ENCODE measurements at regions not wholly inside any gene's neighbourhood (a gene's known extent, or its start where the extent isn't known, plus 50 kb on each side); places are given as distances from the start of the nearest gene placed in this dataset.
A peak's percentile ranks its signal among the peaks of the same experiment; 100 is the strongest.

DNA sequence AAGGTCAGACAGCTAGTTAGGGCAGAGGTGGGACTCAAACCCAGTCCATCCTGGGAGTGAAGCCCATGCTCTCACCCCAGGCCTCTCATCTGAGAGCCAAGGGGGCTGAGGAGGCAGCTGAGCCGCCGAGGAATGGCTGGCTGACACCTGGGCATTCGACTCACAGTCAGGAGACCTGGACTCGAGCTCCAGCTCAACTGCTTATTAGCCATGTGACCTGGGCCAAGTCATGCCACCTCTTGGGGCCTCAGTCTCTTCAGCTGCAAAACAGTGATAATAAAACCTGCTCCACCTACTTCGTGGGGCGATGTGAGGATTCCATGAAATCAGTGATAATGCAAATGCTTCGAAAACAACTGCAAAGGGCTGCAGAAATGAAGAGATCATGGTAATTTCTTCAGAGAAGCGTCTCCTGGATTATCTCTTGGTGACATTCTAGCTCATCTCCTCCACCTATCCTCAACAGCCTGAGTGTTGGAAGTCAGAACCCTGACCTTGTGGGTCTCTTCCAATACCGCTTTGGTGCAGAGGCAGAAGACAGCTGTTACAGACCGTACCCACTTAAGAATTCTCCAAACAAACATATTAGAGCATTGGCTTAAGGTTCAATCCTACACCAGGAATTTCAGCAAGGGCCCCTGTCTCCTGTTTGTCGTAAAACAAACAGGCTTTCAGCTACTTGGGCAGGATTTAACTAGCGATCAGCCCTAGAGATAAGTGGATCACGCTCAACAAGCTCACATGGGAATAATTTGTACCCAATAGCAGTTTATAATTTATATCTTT, 60.0 kb upstream of the PIM1 start:
- H3K9me3 Mint-ChIP-seq, result no peaks in the 10 kb centered on the region
- no peak for DNase-seq
- ATAC-seq, result no peak
- no peaks in the 10 kb centered on the region for H3K27me3 Mint-ChIP-seq
- peaks cover 0 to 6% (median 2%) of the 10 kb centered on the region in 4 donors for H3K4me1 Mint-ChIP-seq
- H3K4me3 Mint-ChIP-seq, result no peak overlapping the region
- no peaks in the 10 kb centered on the region for H3K36me3 Mint-ChIP-seq
- H3K27ac Mint-ChIP-seq, result no peak overlapping the region
- POLR2A ChIA-PET, result no interaction called here

DNA sequence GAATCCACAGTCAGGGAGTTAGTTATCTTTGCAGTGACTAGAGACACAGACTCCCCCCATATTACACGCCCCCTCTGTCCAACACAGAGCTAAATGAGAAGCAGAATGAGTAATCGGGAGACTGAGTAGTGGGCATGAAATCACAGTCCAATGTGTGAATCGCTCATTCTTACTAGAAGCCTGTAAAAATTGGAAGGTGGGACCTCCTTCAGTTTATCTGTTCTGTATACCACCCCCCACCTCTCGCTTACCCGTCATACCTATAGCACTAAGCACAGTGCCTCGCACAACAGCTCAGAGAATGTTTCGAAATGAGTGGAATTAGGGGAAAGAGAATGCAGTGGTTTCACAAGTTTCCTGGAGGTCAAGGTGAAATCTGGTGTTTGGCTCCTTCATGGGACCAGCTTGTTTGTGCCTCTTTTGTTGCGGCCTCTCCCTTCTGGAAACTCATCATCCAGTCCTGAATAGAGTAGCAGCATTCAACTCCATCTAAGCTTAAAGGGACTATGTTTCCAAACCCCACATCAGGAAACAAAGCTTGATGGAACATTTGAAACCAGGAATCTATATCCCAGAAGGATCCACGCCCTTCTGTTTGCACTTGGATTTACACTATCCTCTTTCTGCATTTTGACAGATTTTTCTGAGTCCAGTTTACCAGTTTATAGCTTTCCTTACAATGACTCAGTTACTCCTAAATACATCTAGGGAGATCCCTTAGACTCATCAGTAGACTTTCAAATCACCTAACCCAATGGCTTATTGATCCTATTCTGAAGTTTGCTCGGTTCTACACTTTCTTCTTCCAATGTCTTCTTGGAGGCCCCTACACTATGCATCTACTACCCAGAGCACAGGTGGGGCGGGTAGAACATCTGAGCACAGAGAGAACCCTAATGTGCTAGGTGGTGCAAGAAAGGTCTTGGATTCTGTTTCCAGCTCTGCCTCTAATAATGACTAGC, 59.2 kb upstream of the PIM1 start:
- POLR2A ChIA-PET, result no interaction called here
- no peak overlapping the region for H3K4me3 Mint-ChIP-seq
- no peak overlapping the region for H3K27ac Mint-ChIP-seq
- no peaks in the 10 kb centered on the region for H3K36me3 Mint-ChIP-seq
- no peaks in the 10 kb centered on the region for H3K27me3 Mint-ChIP-seq
- DNase-seq (no peak), ATAC-seq (no peak)
- H3K9me3 Mint-ChIP-seq, result no peaks in the 10 kb centered on the region
- H3K4me1 Mint-ChIP-seq, result peaks cover 0 to 5% (median 0%) of the 10 kb centered on the region in 4 donors

DNA sequence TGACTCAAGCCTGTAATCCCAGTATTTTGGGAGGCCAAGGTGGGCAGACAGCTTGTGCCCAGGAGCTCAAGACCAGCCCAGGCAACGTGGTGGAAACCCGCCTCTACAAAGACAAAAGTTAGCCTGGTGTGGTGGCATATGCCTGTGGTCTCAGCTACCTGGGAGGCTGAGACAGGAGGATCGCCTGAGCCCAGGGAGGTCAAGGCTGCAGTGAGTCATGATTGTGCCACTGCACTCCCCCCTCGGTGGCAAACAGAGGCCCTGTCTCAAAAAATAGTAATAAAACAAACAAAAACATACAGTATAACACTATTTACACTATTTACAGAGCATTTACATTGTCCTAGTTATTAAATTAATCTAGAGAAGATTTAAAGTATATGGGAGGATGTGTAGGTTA, 56.0 kb upstream of the PIM1 start:
- POLR2A ChIA-PET, result no interaction called here
- no peaks in the 10 kb centered on the region for H3K9me3 Mint-ChIP-seq
- ATAC-seq, result no peak
- H3K27ac Mint-ChIP-seq, result no peak overlapping the region
- H3K4me3 Mint-ChIP-seq, result no peak overlapping the region
- H3K27me3 Mint-ChIP-seq, result no peaks in the 10 kb centered on the region
- H3K36me3 Mint-ChIP-seq, result no peaks in the 10 kb centered on the region
- peaks cover 0 to 1% (median 0%) of the 10 kb centered on the region in 4 donors for H3K4me1 Mint-ChIP-seq
- no peak for DNase-seq

DNA sequence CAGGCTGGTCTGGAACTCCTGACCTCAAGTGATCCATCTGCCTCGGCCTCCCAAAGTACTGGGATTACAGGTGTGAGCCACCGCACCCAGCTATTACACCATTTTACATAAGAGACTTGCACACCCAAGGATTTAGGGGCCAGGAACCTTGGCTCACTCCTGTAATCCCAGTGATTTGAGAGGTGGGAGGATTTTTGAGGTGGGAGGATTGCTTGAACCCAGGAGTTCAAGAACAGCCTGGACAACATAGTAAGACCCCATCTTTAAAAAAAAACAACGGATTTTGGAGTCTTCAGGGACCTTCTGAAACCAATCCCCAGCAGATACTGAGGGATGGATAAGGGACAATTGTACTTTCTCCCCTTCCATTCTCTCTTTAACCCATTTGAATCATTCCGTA, 55.3 kb upstream of the PIM1 start:
- DNase-seq (no peak), ATAC-seq (no peak)
- Mint-ChIP-seq H3K36me3 (no peaks in the 10 kb centered on the region), H3K9me3 (no peaks in the 10 kb centered on the region), H3K27me3 (no peaks in the 10 kb centered on the region), H3K4me3 (no peak overlapping the region), H3K4me1 (peaks cover 0 to 4% (median 2%) of the 10 kb centered on the region in 4 donors), H3K27ac (peak overlapping the region in 1 of 10 donors; percentile 53)
- POLR2A ChIA-PET, result no interaction called here

DNA sequence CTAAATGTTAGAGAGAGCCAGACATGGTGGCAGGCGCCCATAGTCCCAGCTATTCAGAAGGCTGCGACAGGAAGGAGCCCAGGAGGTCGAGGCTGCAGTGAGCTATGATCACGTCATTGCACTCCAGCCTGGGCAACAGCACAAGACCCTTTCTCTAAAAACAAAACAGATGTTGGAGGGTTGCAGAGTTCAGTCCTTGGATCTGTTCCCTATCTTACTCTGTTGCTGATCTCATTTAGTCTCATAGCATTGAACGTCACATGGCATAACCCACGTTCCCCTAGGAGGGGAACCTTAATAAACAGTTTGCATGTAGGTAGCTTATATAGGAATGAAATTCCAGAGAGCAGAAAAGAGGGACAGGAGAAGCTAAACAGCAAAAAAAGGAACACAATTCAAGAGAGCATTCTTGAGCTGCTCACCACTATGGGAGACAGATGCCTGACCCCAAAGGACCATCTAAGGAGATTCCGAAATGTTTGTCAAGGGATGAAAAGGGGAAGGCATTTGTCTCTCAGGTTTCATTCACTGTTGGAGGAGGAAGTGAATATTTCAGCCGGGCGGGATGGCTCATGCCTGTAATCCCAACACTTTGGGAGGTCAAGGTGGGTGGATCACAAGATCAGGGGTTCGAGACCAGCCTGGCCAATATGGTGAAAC, 54.6 kb upstream of the PIM1 start:
- H3K9me3 Mint-ChIP-seq, result no peaks in the 10 kb centered on the region
- peaks cover 0 to 4% (median 2%) of the 10 kb centered on the region in 4 donors for H3K4me1 Mint-ChIP-seq
- H3K27me3 Mint-ChIP-seq, result no peaks in the 10 kb centered on the region
- DNase-seq, result no peak
- no peaks in the 10 kb centered on the region for H3K36me3 Mint-ChIP-seq
- peak overlapping the region in 1 of 10 donors; percentile 53 for H3K27ac Mint-ChIP-seq
- POLR2A ChIA-PET, result no interaction called here
- H3K4me3 Mint-ChIP-seq, result peak overlapping the region in 1 of 10 donors; percentile 26
- no peak for ATAC-seq

DNA sequence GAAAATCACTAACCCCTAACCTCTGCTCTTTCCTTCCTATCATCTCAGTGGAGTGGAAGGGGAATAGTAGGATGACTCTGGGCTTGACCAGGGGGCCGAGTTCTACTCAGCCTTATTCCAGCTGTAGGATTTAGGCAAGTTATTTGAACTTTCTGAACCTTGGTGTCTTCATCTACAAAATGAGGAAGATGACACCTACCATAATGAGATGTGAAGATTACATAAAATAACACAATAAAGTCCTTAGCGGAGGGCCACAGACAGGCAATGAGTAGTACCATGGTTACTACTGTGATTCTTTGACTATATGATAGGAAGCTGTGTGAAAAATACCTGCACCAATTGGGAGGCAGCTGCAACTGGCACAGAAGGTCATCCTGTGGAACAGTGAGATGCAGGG, 53.6 kb upstream of the PIM1 start:
- H3K36me3 Mint-ChIP-seq, result no peaks in the 10 kb centered on the region
- H3K9me3 Mint-ChIP-seq, result no peaks in the 10 kb centered on the region
- POLR2A ChIA-PET, result interaction anchor here (0.6 kb wide), 1 partner anchor 410 kb away, joined by 3 read pairs; no protein-coding TSS in a partner anchor
- ATAC-seq (no peak), DNase-seq (no peak)
- H3K27ac Mint-ChIP-seq, result no peak overlapping the region
- H3K27me3 Mint-ChIP-seq, result no peaks in the 10 kb centered on the region
- H3K4me3 Mint-ChIP-seq, result no peak overlapping the region
- H3K4me1 Mint-ChIP-seq, result peaks cover 0 to 4% (median 2%) of the 10 kb centered on the region in 4 donors

DNA sequence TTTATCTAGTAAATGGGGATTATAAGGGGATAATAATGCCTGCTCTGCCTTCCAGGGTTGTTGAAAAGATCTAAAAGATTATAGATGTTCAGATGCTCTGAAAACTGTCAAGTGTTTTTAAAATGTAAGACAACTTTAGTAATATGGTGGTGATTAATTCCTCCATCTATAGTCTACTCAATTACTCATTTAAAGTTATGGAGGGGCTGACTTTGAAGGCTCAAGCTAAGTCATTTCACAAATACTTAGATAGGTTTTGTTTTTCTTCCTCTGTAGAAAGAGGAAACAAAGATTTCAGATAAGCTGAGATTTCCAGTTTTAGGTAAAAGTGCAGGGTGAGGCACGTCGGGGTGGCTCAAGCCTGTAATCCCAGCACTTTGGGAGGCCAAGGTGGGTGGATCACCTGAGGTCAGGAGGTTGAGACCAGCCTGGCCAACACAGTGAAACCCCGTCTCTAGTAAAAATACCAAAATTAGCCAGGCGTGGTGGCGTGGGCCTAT, 50.5 kb upstream of the PIM1 start:
- DNase-seq (no peak), ATAC-seq (no peak)
- H3K27me3 Mint-ChIP-seq, result peaks cover 0 to 11% (median 6%) of the 10 kb centered on the region in 5 donors
- POLR2A ChIA-PET, result no interaction called here
- H3K27ac Mint-ChIP-seq, result peak overlapping the region in 1 of 10 donors; percentile 37
- peaks cover 0 to 4% (median 2%) of the 10 kb centered on the region in 4 donors for H3K4me1 Mint-ChIP-seq
- H3K9me3 Mint-ChIP-seq, result no peaks in the 10 kb centered on the region
- no peaks in the 10 kb centered on the region for H3K36me3 Mint-ChIP-seq
- H3K4me3 Mint-ChIP-seq, result no peak overlapping the region
